ENCODE measurements at regions not wholly inside any gene's neighbourhood (a gene's known extent, or its start where the extent isn't known, plus 50 kb on each side); places are given as distances from the start of the nearest gene placed in this dataset.

DNA sequence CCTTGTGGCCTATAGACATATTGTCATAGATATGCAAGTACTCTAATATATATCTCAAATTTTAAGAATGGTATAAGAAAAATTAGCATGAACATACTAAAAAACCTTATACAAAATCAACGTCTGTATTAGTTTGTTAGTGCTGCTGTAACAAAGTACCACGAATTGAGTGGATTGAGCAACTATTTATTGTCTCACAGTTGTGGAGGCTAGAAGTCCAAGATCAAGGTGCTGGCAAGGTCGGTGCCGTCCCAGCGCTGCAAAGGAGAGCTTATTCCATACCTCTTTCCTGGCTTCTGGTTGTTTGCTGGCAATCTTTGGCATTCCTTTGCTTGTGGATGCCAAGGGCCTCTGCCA is 317.6 kb upstream of the FERMT1 start:
- no peak overlapping the region for H3K4me3 ChIP-seq (ENCODE audit: low read length)
- H3K79me2 ChIP-seq (ENCODE audit: low read length): no peaks in the 10 kb centered on the region
- H3K9me3 ChIP-seq (ENCODE audit: insufficient read depth, low read length): no peaks in the 10 kb centered on the region
- no peak overlapping the region for H2AFZ ChIP-seq (ENCODE audit: low read depth, low read length)
- H3K36me3 ChIP-seq (replicated peaks; ENCODE audit: low read depth, low read length): no peaks in the 10 kb centered on the region
- H3K9ac ChIP-seq (ENCODE audit: low read length): no peak overlapping the region
- H3K27ac ChIP-seq (ENCODE audit: low read length): no peak overlapping the region
- no peak overlapping the region for H3K4me2 ChIP-seq (ENCODE audit: low read length)
- TF ChIP-seq, protein P1, sequence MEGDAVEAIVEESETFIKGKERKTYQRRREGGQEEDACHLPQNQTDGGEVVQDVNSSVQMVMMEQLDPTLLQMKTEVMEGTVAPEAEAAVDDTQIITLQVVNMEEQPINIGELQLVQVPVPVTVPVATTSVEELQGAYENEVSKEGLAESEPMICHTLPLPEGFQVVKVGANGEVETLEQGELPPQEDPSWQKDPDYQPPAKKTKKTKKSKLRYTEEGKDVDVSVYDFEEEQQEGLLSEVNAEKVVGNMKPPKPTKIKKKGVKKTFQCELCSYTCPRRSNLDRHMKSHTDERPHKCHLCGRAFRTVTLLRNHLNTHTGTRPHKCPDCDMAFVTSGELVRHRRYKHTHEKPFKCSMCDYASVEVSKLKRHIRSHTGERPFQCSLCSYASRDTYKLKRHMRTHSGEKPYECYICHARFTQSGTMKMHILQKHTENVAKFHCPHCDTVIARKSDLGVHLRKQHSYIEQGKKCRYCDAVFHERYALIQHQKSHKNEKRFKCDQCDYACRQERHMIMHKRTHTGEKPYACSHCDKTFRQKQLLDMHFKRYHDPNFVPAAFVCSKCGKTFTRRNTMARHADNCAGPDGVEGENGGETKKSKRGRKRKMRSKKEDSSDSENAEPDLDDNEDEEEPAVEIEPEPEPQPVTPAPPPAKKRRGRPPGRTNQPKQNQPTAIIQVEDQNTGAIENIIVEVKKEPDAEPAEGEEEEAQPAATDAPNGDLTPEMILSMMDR (IDR thresholded peaks at IDR 0.05; ENCODE audit: low read depth, low read length): no peak
- no peak for TF ChIP-seq EZH2phosphoT487 (IDR thresholded peaks at IDR 0.05; ENCODE audit: low read depth)
- H4K20me1 ChIP-seq (ENCODE audit: insufficient read depth, low read length): no peaks in the 10 kb centered on the region
- no peaks in the 10 kb centered on the region for H3K4me1 ChIP-seq (ENCODE audit: low read length)
- H3K27me3 ChIP-seq (ENCODE audit: low read depth, low read length): no peaks in the 10 kb centered on the region

DNA sequence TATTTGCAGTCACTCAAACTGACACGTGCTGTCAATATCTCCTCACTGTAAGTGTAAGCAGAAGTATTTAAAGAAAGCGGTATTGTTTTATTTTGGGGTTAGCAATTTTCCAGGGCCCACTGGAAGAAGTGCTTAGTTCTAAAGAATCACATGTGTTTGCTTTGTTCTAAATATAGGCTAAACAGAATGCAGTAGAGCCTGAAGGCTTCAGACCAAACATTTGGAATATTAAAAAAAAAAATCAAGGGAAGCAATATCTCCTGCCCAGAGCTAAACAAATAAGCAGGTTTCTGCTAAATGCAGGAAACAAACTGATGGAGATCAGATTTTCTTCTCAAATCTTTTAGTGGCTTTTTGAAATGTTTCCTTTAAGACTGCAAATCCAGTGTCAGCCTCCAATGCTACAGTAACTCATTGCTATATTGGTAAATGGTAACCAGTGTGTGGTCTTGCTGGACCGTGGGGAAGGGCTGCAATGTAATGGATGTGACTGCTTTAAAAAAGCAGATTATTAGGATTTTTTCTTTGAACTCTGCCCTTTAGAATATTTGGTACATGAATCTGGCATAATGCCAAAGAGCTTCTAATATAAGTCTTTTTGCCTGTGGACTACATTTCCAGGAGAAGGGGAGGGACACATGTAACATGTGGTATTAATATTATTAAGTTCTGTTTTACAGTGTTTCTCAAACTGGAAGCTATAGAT is 317.1 kb upstream of the FERMT1 start:
- Histone ChIP-seq H3K4me3 (ENCODE audit: low read length) (no peak overlapping the region), H4K20me1 (ENCODE audit: insufficient read depth, low read length) (no peaks in the 10 kb centered on the region), H3K27ac (ENCODE audit: low read length) (no peak overlapping the region), H3K4me1 (ENCODE audit: low read length) (no peaks in the 10 kb centered on the region), H3K79me2 (ENCODE audit: low read length) (no peaks in the 10 kb centered on the region), H3K4me2 (ENCODE audit: low read length) (no peak overlapping the region), H3K9ac (ENCODE audit: low read length) (no peak overlapping the region), H2AFZ (ENCODE audit: low read depth, low read length) (no peak overlapping the region), H3K9me3 (ENCODE audit: insufficient read depth, low read length) (no peaks in the 10 kb centered on the region), H3K27me3 (ENCODE audit: low read depth, low read length) (no peaks in the 10 kb centered on the region), H3K36me3 (replicated peaks; ENCODE audit: low read depth, low read length) (no peaks in the 10 kb centered on the region)
- TF ChIP-seq EZH2phosphoT487 (IDR thresholded peaks at IDR 0.05; ENCODE audit: low read depth): no peak
- TF ChIP-seq, protein P1 (IDR thresholded peaks at IDR 0.05; ENCODE audit: low read depth, low read length): no peak

DNA sequence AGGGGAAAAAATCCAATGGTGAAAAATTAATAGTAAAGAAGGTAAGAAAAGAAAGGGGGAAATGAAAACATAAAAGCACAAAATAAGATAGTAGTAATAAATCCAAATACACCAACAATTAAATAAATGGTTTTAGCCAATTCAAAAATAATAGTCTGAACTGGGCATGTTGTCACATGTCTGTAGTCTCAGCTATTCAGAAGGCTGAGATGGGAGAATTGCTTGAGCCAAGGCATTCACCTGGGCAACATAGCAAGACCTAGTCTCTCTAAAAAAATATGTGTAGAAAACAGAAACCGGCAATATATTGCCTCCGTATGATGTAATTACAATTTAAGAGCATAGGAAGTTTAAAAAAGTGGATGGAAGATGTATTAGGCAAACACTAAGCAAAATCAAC is 311.3 kb upstream of the FERMT1 start:
- Histone ChIP-seq H3K27ac (ENCODE audit: low read length) (no peak overlapping the region), H4K20me1 (ENCODE audit: insufficient read depth, low read length) (no peaks in the 10 kb centered on the region), H3K36me3 (replicated peaks; ENCODE audit: low read depth, low read length) (no peaks in the 10 kb centered on the region), H3K4me2 (ENCODE audit: low read length) (no peak overlapping the region), H3K79me2 (ENCODE audit: low read length) (no peaks in the 10 kb centered on the region), H2AFZ (ENCODE audit: low read depth, low read length) (no peak overlapping the region), H3K9ac (ENCODE audit: low read length) (no peak overlapping the region), H3K9me3 (ENCODE audit: insufficient read depth, low read length) (no peaks in the 10 kb centered on the region), H3K4me3 (ENCODE audit: low read length) (no peak overlapping the region), H3K27me3 (ENCODE audit: low read depth, low read length) (no peaks in the 10 kb centered on the region), H3K4me1 (ENCODE audit: low read length) (no peaks in the 10 kb centered on the region)
- TF ChIP-seq, protein P1 (IDR thresholded peaks at IDR 0.05; ENCODE audit: low read depth, low read length): no peak
- no peak for TF ChIP-seq EZH2phosphoT487 (IDR thresholded peaks at IDR 0.05; ENCODE audit: low read depth)

DNA sequence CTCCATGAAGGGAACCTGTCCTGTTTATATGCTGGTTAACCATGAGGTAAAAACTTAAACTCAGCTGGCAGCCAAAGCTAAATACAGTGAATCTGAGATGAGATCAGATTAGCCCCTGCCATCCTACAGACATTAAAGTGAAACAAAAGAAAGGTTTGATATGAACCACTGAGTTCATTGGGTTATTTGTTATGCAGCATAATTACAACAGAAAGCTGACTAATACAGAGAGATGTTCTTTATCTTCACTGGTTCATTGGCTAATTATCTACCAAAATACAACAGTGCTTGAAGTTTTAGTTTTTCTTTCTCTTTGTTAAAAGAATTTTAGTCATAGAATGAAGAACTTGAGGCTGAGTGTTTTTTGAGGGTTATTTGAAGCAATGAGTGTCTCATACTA is 307.6 kb upstream of the FERMT1 start:
- Histone ChIP-seq H4K20me1 (ENCODE audit: insufficient read depth, low read length) (no peaks in the 10 kb centered on the region), H3K27me3 (ENCODE audit: low read depth, low read length) (no peaks in the 10 kb centered on the region), H3K4me2 (ENCODE audit: low read length) (no peak overlapping the region), H3K27ac (ENCODE audit: low read length) (no peak overlapping the region), H3K9me3 (ENCODE audit: insufficient read depth, low read length) (no peaks in the 10 kb centered on the region), H3K9ac (ENCODE audit: low read length) (no peak overlapping the region), H3K79me2 (ENCODE audit: low read length) (no peaks in the 10 kb centered on the region), H3K4me3 (ENCODE audit: low read length) (no peak overlapping the region), H2AFZ (ENCODE audit: low read depth, low read length) (no peak overlapping the region), H3K36me3 (replicated peaks; ENCODE audit: low read depth, low read length) (no peaks in the 10 kb centered on the region), H3K4me1 (ENCODE audit: low read length) (no peaks in the 10 kb centered on the region)
- TF ChIP-seq EZH2phosphoT487 (IDR thresholded peaks at IDR 0.05; ENCODE audit: low read depth): no peak
- TF ChIP-seq, protein P1 (IDR thresholded peaks at IDR 0.05; ENCODE audit: low read depth, low read length): no peak
